SK-N-SH (cell line): ENCODE measurements at regions not wholly inside any gene's neighbourhood (a gene's known extent, or its start where the extent isn't known, plus 50 kb on each side); places are given as distances from the start of the nearest gene placed in this dataset.

Experiments used
- CTCF ChIA-PET: fragments of 300-600, 350-600 bp; formaldehyde crosslinking; extraction: SDS; loops from one replicate; lab custom pipeline; 2021; lab: Yijun Ruan, JAX
- POLR2A ChIA-PET: fragments of 350-600 bp; sonication (Branson Sonifier 250); formaldehyde crosslinking; extraction: SDS; loops from one replicate; lab custom pipeline; 2020; ENCODE audit warnings: antibody characterized with exemption, inconsistent platforms; lab: Yijun Ruan, JAX
- DNase-seq: peaks from one replicate; pipeline ENCODE4 v3.0.0; 2012
- H2AFZ ChIP-seq: fragments of 200-600 bp; sonication (generic); 2 replicates; pipeline ENCODE4 v1.8.1; 2016; ENCODE audit warnings: antibody characterized with exemption, mild to moderate bottlenecking, low read depth
- H3F3A ChIP-seq: fragments of 200-600 bp; sonication (generic); replicated peaks from 2 replicates; pipeline ENCODE3; 2016; ENCODE audit warnings: antibody characterized with exemption, mild to moderate bottlenecking; ENCODE audit not compliant: insufficient read depth
- H3K27ac ChIP-seq, 2 experiments: fragments of 200-500 bp in 1 of 2; fragments of 200-600 bp in 1 of 2; sonication (Bioruptor generic) in 1 of 2; sonication (generic), shearing (Covaris generic) in 1 of 2; 2 replicates each; pipeline versions ENCODE4 v1.5.1 to v1.6.1; 2014 to 2016; ENCODE audit warnings: low read depth in 2 of 2, inconsistent platforms in 1 of 2, low read length in 1 of 2, mild to moderate bottlenecking in 1 of 2, mixed read lengths in 1 of 2
- H3K27me3 ChIP-seq: fragments of 200-600 bp; sonication (generic), shearing (Covaris generic); 2 replicates; pipeline ENCODE4 v1.6.1; 2016; ENCODE audit warnings: mixed run types; ENCODE audit not compliant: insufficient read depth
- H3K36me3 ChIP-seq, 2 experiments: fragments of 200-500 bp in 1 of 2; fragments of 200-600 bp in 1 of 2; sonication (Bioruptor generic) in 1 of 2; sonication (generic) in 1 of 2; replicated peaks in 1 of 2; 2 replicates each; pipeline versions ENCODE3 to v1.5.1; 2014 to 2016; ENCODE audit warnings: low read length in 1 of 2, mild to moderate bottlenecking in 1 of 2; ENCODE audit not compliant: insufficient read depth in 2 of 2, control insufficient read depth in 1 of 2
- H3K4me1 ChIP-seq, 2 experiments: fragments of 200-500 bp in 1 of 2; fragments of 200-600 bp in 1 of 2; sonication (Bioruptor generic) in 1 of 2; sonication (generic), shearing (Covaris generic) in 1 of 2; 2 replicates each; pipeline versions ENCODE4 v1.5.1 to v1.6.1; 2014 to 2016; ENCODE audit warnings: low read depth in 1 of 2, low read length in 1 of 2, mixed run types in 1 of 2; ENCODE audit not compliant: insufficient read depth in 2 of 2, control insufficient read depth in 1 of 2
- H3K4me2 ChIP-seq: fragments of 200-600 bp; sonication (generic), shearing (Covaris generic); 2 replicates; pipeline ENCODE4 v1.6.1; 2017; ENCODE audit warnings: mixed run types
- H3K4me3 ChIP-seq, 2 experiments: fragments of 200-500 bp in 1 of 2; fragments of 200-600 bp in 1 of 2; sonication (Bioruptor generic) in 1 of 2; sonication (generic), shearing (Covaris generic) in 1 of 2; 2 replicates each; pipeline versions ENCODE4 v1.5.1 to v1.8.1; 2014 to 2016; ENCODE audit warnings: low read depth in 2 of 2, inconsistent platforms in 1 of 2, low read length in 1 of 2, mild to moderate bottlenecking in 1 of 2, mixed read lengths in 1 of 2, moderate library complexity in 1 of 2
- H3K79me2 ChIP-seq: fragments of 200-600 bp; sonication (generic); 2 replicates; pipeline ENCODE4 v1.8.1; 2017; ENCODE audit warnings: mild to moderate bottlenecking; ENCODE audit not compliant: insufficient read depth
- H3K9ac ChIP-seq: fragments of 200-600 bp; sonication (generic); 2 replicates; pipeline ENCODE4 v1.6.1; 2017; ENCODE audit warnings: mixed run types
- H3K9me2 ChIP-seq: fragments of 200-600 bp; sonication (generic); 2 replicates; pipeline ENCODE4 v1.6.1; 2017; ENCODE audit warnings: mixed run types
- H3K9me3 ChIP-seq: fragments of 200-600 bp; sonication (generic); 2 replicates; pipeline ENCODE4 v1.6.1; 2017; ENCODE audit warnings: mixed run types, mild to moderate bottlenecking, moderate library complexity
- H4K20me1 ChIP-seq: fragments of 200-600 bp; sonication (generic); 2 replicates; pipeline ENCODE4 v1.6.1; 2017; ENCODE audit warnings: mild to moderate bottlenecking, mixed run types; ENCODE audit not compliant: insufficient read depth
- CHD2 ChIP-seq: fragments of 150-350 bp; IDR thresholded peaks from 2 replicates; pipeline ENCODE4 v1.6.1; 2018; ENCODE audit warnings: low read length; ENCODE audit not compliant: partially characterized antibody
- ELF1 ChIP-seq: IDR thresholded peaks from 2 replicates; pipeline ENCODE4 v1.4.0; 2012
- EP300 ChIP-seq, 2 experiments: IDR thresholded peaks; 2 replicates each; pipeline versions ENCODE4 v1.4.0 to v1.6.1; 2012; ENCODE audit warnings: borderline replicate concordance in 1 of 2, low read depth in 1 of 2, low read length in 1 of 2
- EZH2phosphoT487 ChIP-seq: fragments of 200-600 bp; sonication (generic); IDR thresholded peaks from 2 replicates; pipeline ENCODE4 v1.6.1; 2017; ENCODE audit warnings: low read depth, mixed run types, mild to moderate bottlenecking, antibody characterized with exemption, moderate library complexity, borderline replicate concordance
- FOSL2 ChIP-seq: IDR thresholded peaks from 2 replicates; pipeline ENCODE4 v1.4.0; 2012; ENCODE audit warnings: low read depth, mild to moderate bottlenecking, moderate library complexity, borderline replicate concordance
- FOXM1 ChIP-seq: IDR thresholded peaks from 2 replicates; pipeline ENCODE4 v1.4.0; 2012; ENCODE audit warnings: low read depth, mild to moderate bottlenecking
- GABPA ChIP-seq: IDR thresholded peaks from 2 replicates; pipeline ENCODE4 v1.4.0; 2012; ENCODE audit warnings: low read depth, mild to moderate bottlenecking
- GATA2 ChIP-seq: sonication (generic); formaldehyde crosslinking; IDR thresholded peaks from 2 replicates; pipeline ENCODE4 v1.5.0; 2020; ENCODE audit warnings: mild to moderate bottlenecking, missing genetic modification reagents
- JUND ChIP-seq: IDR thresholded peaks from 2 replicates; pipeline ENCODE4 v1.4.0; 2012
- MEF2A ChIP-seq: IDR thresholded peaks from 2 replicates; pipeline ENCODE4 v1.4.0; 2012; ENCODE audit warnings: low read depth, borderline replicate concordance
- MXI1 ChIP-seq: IDR thresholded peaks from 2 replicates; pipeline ENCODE4 v1.6.1; 2012; ENCODE audit warnings: mild to moderate bottlenecking, low read depth, low read length, improper control_type of control experiment
- NFIC ChIP-seq: IDR thresholded peaks from 2 replicates; pipeline ENCODE4 v1.4.0; 2012; ENCODE audit warnings: borderline replicate concordance
- NRF1 ChIP-seq: IDR thresholded peaks from 2 replicates; pipeline ENCODE4 v1.6.1; 2012; ENCODE audit warnings: low read depth, mild to moderate bottlenecking, low read length
- POLR2AphosphoS5 ChIP-seq: IDR thresholded peaks from 2 replicates; pipeline ENCODE4 v1.6.1; 2012; ENCODE audit warnings: low read depth, low read length
- RAD21 ChIP-seq: IDR thresholded peaks from 2 replicates; pipeline ENCODE4 v1.6.1; 2012; ENCODE audit warnings: mild to moderate bottlenecking, low read length
- RCOR1 ChIP-seq: fragments of 150-350 bp; IDR thresholded peaks from 2 replicates; pipeline ENCODE4 v1.6.1; 2017; ENCODE audit warnings: antibody characterized with exemption, low read length
- REST ChIP-seq: IDR thresholded peaks from 2 replicates; pipeline ENCODE4 v1.6.1; 2012; ENCODE audit warnings: mild to moderate bottlenecking, low read depth, low read length, moderate library complexity
- RFX5 ChIP-seq: IDR thresholded peaks from 2 replicates; pipeline ENCODE4 v1.6.1; 2012; ENCODE audit warnings: mild to moderate bottlenecking, improper control_type of control experiment, low read length
- SIN3A ChIP-seq: IDR thresholded peaks from 2 replicates; pipeline ENCODE4 v1.6.1; 2012; ENCODE audit warnings: low read depth, mild to moderate bottlenecking, low read length, moderate library complexity, borderline replicate concordance
- TAF1 ChIP-seq: IDR thresholded peaks from 2 replicates; pipeline ENCODE4 v1.6.1; 2012; ENCODE audit warnings: low read depth, mild to moderate bottlenecking, low read length, moderate library complexity, borderline replicate concordance
- TCF12 ChIP-seq: IDR thresholded peaks from 2 replicates; pipeline ENCODE4 v1.4.0; 2012
- YY1 ChIP-seq: IDR thresholded peaks from 2 replicates; pipeline ENCODE4 v1.4.0; 2012; ENCODE audit warnings: low read depth, mild to moderate bottlenecking
- WGBS: methylation state at CpG from one replicate; pipeline ENCODE4 v1.1.6; 2017; ENCODE audit warnings: low lambda C conversion rate; 5-methylcytosine and 5-hydroxymethylcytosine counted together
- TF ChIP-seq, protein P1 (sequence below): IDR thresholded peaks from 2 replicates; pipeline ENCODE4; 2012

- peak overlapping the region; percentile 61 for H2AFZ ChIP-seq
- DNase-seq, result no peak
- CTCF ChIA-PET, result no interaction called here
Observed at GRCh38 chr4:137267024-137267423, 265.3 kb downstream of the PCDH18 start.

More at GRCh38 chr4:137267024-137267423, 265.3 kb downstream of the PCDH18 start:
- H3F3A ChIP-seq, result no peaks in the 10 kb centered on the region
- H3K4me3 ChIP-seq, result no peak overlapping the region
- H3K4me1 ChIP-seq, result no peaks in the 10 kb centered on the region; a peak in 1 of 4 replicates
- H3K79me2 ChIP-seq, result no peaks in the 10 kb centered on the region
- no peaks in the 10 kb centered on the region for H3K27me3 ChIP-seq
- no peaks in the 10 kb centered on the region for H4K20me1 ChIP-seq
- no peaks in the 10 kb centered on the region for H3K36me3 ChIP-seq
- 71% methylated on average over 2 of the region's 2 CpGs for WGBS
- H3K4me2 ChIP-seq, result no peak overlapping the region; the same call in 1 of the 2 replicates
- H3K27ac ChIP-seq, result peak overlapping the region in 1 of 2 experiments; percentile 50; a peak in 2 of 4 replicates
- no peaks in the 10 kb centered on the region for H3K9me2 ChIP-seq
- H3K9me3 ChIP-seq, result 0 out of 2 replicates have a peak, but pooled peaks cover 6% of the 10 kb centered on the region
- TF ChIP-seq TCF12, result peak; percentile 58
- no peak for TF ChIP-seq FOXM1
- no peak for TF ChIP-seq NRF1
- TF ChIP-seq, protein P1, sequence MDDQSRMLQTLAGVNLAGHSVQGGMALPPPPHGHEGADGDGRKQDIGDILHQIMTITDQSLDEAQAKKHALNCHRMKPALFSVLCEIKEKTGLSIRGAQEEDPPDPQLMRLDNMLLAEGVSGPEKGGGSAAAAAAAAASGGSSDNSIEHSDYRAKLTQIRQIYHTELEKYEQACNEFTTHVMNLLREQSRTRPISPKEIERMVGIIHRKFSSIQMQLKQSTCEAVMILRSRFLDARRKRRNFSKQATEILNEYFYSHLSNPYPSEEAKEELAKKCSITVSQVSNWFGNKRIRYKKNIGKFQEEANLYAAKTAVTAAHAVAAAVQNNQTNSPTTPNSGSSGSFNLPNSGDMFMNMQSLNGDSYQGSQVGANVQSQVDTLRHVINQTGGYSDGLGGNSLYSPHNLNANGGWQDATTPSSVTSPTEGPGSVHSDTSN, result no peak
- peak; percentile 66 for TF ChIP-seq JUND
- no peak for TF ChIP-seq EZH2phosphoT487
- TF ChIP-seq GABPA, result no peak
- TF ChIP-seq RAD21, result no peak
- TF ChIP-seq YY1, result no peak
- no peak for TF ChIP-seq MXI1
- peak; percentile 74; the same call in 1 of the 2 replicates for TF ChIP-seq FOSL2
- TF ChIP-seq GATA2 (CRISPR knock-in tag), result no peak
- TF ChIP-seq REST, result no peak
- TF ChIP-seq CHD2, result no peak
- no peak for TF ChIP-seq RFX5
- no peak for TF ChIP-seq NFIC
- TF ChIP-seq ELF1, result no peak
- TF ChIP-seq TAF1, result no peak
- no peak for TF ChIP-seq RCOR1
- TF ChIP-seq SIN3A, result no peak
- peak; percentile 77; the same call in 1 of the 2 replicates for TF ChIP-seq MEF2A
- TF ChIP-seq EP300 (IDR thresholded peaks at IDR 0.05; ENCODE audit: borderline replicate concordance in 1 of 2, low read depth in 1 of 2, low read length in 1 of 2), result peak in 1 of 2 experiments; percentile 55; a peak in 1 of 4 replicates
- TF ChIP-seq POLR2AphosphoS5, result no peak
- POLR2A ChIA-PET, result no interaction called here
- H3K9ac ChIP-seq, result no peak overlapping the region
